ENCODE measurements at regions not wholly inside any gene's neighbourhood (a gene's known extent, or its start where the extent isn't known, plus 50 kb on each side); places are given as distances from the start of the nearest gene placed in this dataset.

DNA sequence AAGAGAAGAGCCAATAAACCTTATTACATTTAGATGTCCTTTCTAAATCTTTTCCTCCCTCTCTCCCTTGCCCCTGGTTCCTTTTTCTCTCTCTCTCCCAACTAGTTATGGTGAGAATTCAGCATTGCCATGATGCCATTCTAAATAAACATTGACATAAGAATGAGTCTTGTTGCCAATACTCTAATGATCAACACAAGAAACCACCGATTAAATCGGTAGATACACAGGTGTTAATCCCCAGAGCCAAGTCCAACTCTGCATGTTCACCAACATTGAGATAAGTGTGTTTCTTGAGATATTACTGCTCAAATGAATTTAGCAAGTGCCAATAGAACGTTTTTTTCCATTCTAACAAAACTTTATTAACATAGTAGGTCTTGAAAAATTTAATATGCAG, 412.1 kb downstream of the KCNJ2 start:
- Histone ChIP-seq H3K36me3 (no peaks in the 10 kb centered on the region), H3K27ac (no peak overlapping the region), H3K4me1 (ENCODE audit: insufficient read depth) (no peaks in the 10 kb centered on the region), H3K9me3 (no peaks in the 10 kb centered on the region), H3K27me3 (no peaks in the 10 kb centered on the region), H3K4me3 (no peak overlapping the region)
- 77 to 83% (median 78%) methylated on average over 3 of the region's 3 CpGs for WGBS, 3 donors
- intact Hi-C loops (cut with DNase I): no loop called here
- no peak for DNase-seq
- TF ChIP-seq POLR2A (IDR thresholded peaks at IDR 0.05) (no peak), CTCF (IDR thresholded peaks at IDR 0.05) (no peak), EP300 (IDR thresholded peaks at IDR 0.05) (no peak)

DNA sequence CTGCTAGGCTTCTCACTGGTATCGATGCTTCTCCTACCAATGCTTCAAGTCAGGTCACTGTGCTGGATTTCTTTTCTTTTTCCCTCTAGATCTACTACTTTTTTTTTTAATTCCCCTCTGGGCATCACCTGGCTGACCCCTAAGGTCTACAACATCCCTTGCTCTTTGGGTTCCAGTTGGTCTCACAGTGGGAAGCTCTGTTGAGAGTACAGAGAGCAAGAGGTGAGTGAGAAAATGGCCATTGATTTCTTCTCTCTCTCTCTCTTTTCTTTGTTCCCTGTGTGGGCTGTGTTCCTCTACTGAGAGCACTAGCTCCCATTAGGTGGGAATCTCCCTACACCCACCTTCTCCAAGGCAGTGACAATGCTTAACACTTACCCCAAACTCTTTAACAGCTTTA, 413.4 kb downstream of the KCNJ2 start:
- Histone ChIP-seq H3K4me3 (no peak overlapping the region), H3K36me3 (no peaks in the 10 kb centered on the region), H3K27me3 (no peaks in the 10 kb centered on the region), H3K9me3 (no peaks in the 10 kb centered on the region), H3K27ac (no peak overlapping the region), H3K4me1 (ENCODE audit: insufficient read depth) (no peaks in the 10 kb centered on the region)
- intact Hi-C loops (cut with DNase I): no loop called here
- TF ChIP-seq CTCF (IDR thresholded peaks at IDR 0.05) (no peak), EP300 (IDR thresholded peaks at IDR 0.05) (no peak), POLR2A (IDR thresholded peaks at IDR 0.05) (no peak)
- WGBS, 3 donors: 54 to 98% (median 59%) methylated on average over 1 of the region's 1 CpG
- DNase-seq: no peak

- DNase-seq: no peak
- H3K4me1 ChIP-seq (ENCODE audit: insufficient read depth): no peaks in the 10 kb centered on the region
- intact Hi-C loops (cut with DNase I): no loop called here
- no peaks in the 10 kb centered on the region for H3K27me3 ChIP-seq
- no peaks in the 10 kb centered on the region for H3K36me3 ChIP-seq
- TF ChIP-seq POLR2A (IDR thresholded peaks at IDR 0.05) (no peak), CTCF (IDR thresholded peaks at IDR 0.05) (no peak), EP300 (IDR thresholded peaks at IDR 0.05) (no peak)
- WGBS, 3 donors: 84 to 90% (median 86%) methylated on average over 4 of the region's 4 CpGs
- no peak overlapping the region for H3K4me3 ChIP-seq
- no peaks in the 10 kb centered on the region for H3K9me3 ChIP-seq
- no peak overlapping the region for H3K27ac ChIP-seq
Observed at GRCh38 chr17:70584255-70584654, 414.9 kb downstream of the KCNJ2 start.

DNA sequence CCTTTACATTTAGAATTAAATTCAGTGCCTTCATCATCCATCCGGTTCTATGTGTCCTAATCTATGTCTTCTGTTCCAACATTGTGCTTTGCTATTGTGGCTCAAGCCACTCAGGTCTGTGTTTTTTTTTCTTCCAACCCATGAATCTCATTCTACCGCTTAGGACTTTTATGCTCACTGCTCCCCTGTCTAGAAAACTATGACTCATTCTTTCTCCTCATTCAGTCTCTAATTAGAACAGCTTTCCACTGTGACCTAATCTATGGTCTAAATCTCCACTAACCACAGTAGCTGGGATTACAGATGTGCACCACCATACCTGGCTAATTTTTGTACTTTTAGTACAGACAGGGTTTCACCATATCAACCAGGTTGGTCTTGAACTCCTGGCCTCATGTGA, 418.7 kb downstream of the KCNJ2 start:
- Histone ChIP-seq H3K9me3 (no peaks in the 10 kb centered on the region), H3K27ac (no peak overlapping the region), H3K4me1 (ENCODE audit: insufficient read depth) (no peaks in the 10 kb centered on the region), H3K36me3 (no peaks in the 10 kb centered on the region), H3K27me3 (no peaks in the 10 kb centered on the region), H3K4me3 (no peak overlapping the region)
- no peak for DNase-seq
- TF ChIP-seq EP300 (IDR thresholded peaks at IDR 0.05) (no peak), POLR2A (IDR thresholded peaks at IDR 0.05) (no peak), CTCF (IDR thresholded peaks at IDR 0.05) (no peak)
- WGBS, 3 donors: 72 to 88% (median 79%) methylated on average over 2 of the region's 2 CpGs
- intact Hi-C loops (cut with DNase I): no loop called here

- DNase-seq: no peak
- H3K27me3 ChIP-seq: no peaks in the 10 kb centered on the region
- intact Hi-C loops (cut with DNase I): no loop called here
- no peaks in the 10 kb centered on the region for H3K9me3 ChIP-seq
- TF ChIP-seq CTCF (IDR thresholded peaks at IDR 0.05) (no peak), EP300 (IDR thresholded peaks at IDR 0.05) (no peak), POLR2A (IDR thresholded peaks at IDR 0.05) (no peak)
- no peak overlapping the region for H3K4me3 ChIP-seq
- H3K36me3 ChIP-seq: no peaks in the 10 kb centered on the region
- no peak overlapping the region for H3K27ac ChIP-seq
- H3K4me1 ChIP-seq (ENCODE audit: insufficient read depth): no peaks in the 10 kb centered on the region
Observed at GRCh38 chr17:70597774-70598173, 428.4 kb downstream of the KCNJ2 start.

All from ovary (tissue), 7 donors.